Activated CD4-positive, CD25-positive, alpha-beta regulatory T cell (primary cell): ENCODE measurements at regions not wholly inside any gene's neighbourhood (a gene's known extent, or its start where the extent isn't known, plus 50 kb on each side); places are given as distances from the start of the nearest gene placed in this dataset.

Source experiments
- DNase-seq, 4 experiments: peaks; one replicate each; lab custom pipeline; 2025; lab: John Stamatoyannopoulos, UW

- DNase-seq: no peak
Measured at GRCh38 chr15:39345176-39345575, 235.7 kb upstream of the THBS1 start.

- DNase-seq: no peak
Measured at GRCh38 chr15:39347453-39347852, 233.4 kb upstream of the THBS1 start.

- DNase-seq: no peak
Measured at GRCh38 chr15:39350785-39351184, 230.1 kb upstream of the THBS1 start.

GRCh38 chr15:39354189-39354588 lies 226.7 kb upstream of the THBS1 start:
- DNase-seq: no peak

- no peak for DNase-seq
Measured at GRCh38 chr15:39357480-39358268, 223.2 kb upstream of the THBS1 start.

GRCh38 chr15:39358441-39359041 lies 222.3 kb upstream of the THBS1 start:
- no peak for DNase-seq

GRCh38 chr15:39359771-39360170 lies 221.1 kb upstream of the THBS1 start:
- DNase-seq: no peak

GRCh38 chr15:39360452-39360851 lies 220.4 kb upstream of the THBS1 start:
- DNase-seq: no peak

- no peak for DNase-seq
Measured at GRCh38 chr15:39361497-39361896, 219.4 kb upstream of the THBS1 start.

- no peak for DNase-seq
Measured at GRCh38 chr15:39362821-39363561, 217.9 kb upstream of the THBS1 start.

GRCh38 chr15:39363761-39364586 lies 216.9 kb upstream of the THBS1 start:
- no peak for DNase-seq

GRCh38 chr15:39364721-39365120 lies 216.2 kb upstream of the THBS1 start:
- DNase-seq: no peak

- no peak for DNase-seq
Measured at GRCh38 chr15:39365161-39365560, 215.7 kb upstream of the THBS1 start.

GRCh38 chr15:39365873-39366272 lies 215.0 kb upstream of the THBS1 start:
- no peak for DNase-seq

GRCh38 chr15:39367596-39367995 lies 213.3 kb upstream of the THBS1 start:
- no peak for DNase-seq

- no peak for DNase-seq
Measured at GRCh38 chr15:39369768-39370167, 211.1 kb upstream of the THBS1 start.

- DNase-seq: no peak
Measured at GRCh38 chr15:39376371-39376909, 204.4 kb upstream of the THBS1 start.

- no peak for DNase-seq
Measured at GRCh38 chr15:39381517-39381916, 199.4 kb upstream of the THBS1 start.

- no peak for DNase-seq
Measured at GRCh38 chr15:39388118-39388517, 192.8 kb upstream of the THBS1 start.

GRCh38 chr15:39391230-39391629 lies 189.6 kb upstream of the THBS1 start:
- DNase-seq: no peak

GRCh38 chr15:39392469-39393047 lies 188.3 kb upstream of the THBS1 start:
- DNase-seq: no peak
